NCI-H1092 treated with DMSO at 0.1 percent for 48 hours (cell line): ENCODE measurements at regions not wholly inside any gene's neighbourhood (a gene's known extent, or its start where the extent isn't known, plus 50 kb on each side); places are given as distances from the start of the nearest gene placed in this dataset.

ENCODE experiments used
- DNase-seq: peaks from one replicate; lab custom pipeline; 2025; lab: John Stamatoyannopoulos, UW

GRCh38 chr6:28736121-28736520 is 187.7 kb downstream of the TRIM27 start:
- DNase-seq, result no peak

- no peak for DNase-seq
Measured at GRCh38 chr6:28737750-28738395, 185.9 kb downstream of the TRIM27 start.

- no peak for DNase-seq
Measured at GRCh38 chr6:28738396-28738765, 185.4 kb downstream of the TRIM27 start.

GRCh38 chr6:28741363-28741762 is 182.4 kb downstream of the TRIM27 start:
- no peak for DNase-seq

- no peak for DNase-seq
Measured at GRCh38 chr6:28742668-28743270, 181.0 kb downstream of the TRIM27 start.

GRCh38 chr6:28743271-28743789 is 180.5 kb downstream of the TRIM27 start:
- DNase-seq, result no peak

- no peak for DNase-seq
Measured at GRCh38 chr6:28747083-28747630, 176.6 kb downstream of the TRIM27 start.

GRCh38 chr6:28747631-28748157 is 176.1 kb downstream of the TRIM27 start:
- DNase-seq, result peak; percentile 1

- no peak for DNase-seq
Measured at GRCh38 chr6:28748192-28748591, 175.6 kb downstream of the TRIM27 start.

GRCh38 chr6:28750926-28751458 is 172.8 kb downstream of the TRIM27 start:
- DNase-seq, result no peak

GRCh38 chr6:28751514-28751913 is 172.3 kb downstream of the TRIM27 start:
- no peak for DNase-seq

GRCh38 chr6:28751963-28752350 is 171.8 kb downstream of the TRIM27 start:
- DNase-seq, result no peak

GRCh38 chr6:28757429-28758045 is 166.2 kb downstream of the TRIM27 start:
- no peak for DNase-seq

GRCh38 chr6:28758046-28758817 is 165.6 kb downstream of the TRIM27 start:
- DNase-seq, result no peak

- DNase-seq, result no peak
Measured at GRCh38 chr6:28758818-28759235, 165.0 kb downstream of the TRIM27 start.

- no peak for DNase-seq
Measured at GRCh38 chr6:28764014-28764723, 159.6 kb downstream of the TRIM27 start.

GRCh38 chr6:28764761-28765282 is 159.0 kb downstream of the TRIM27 start:
- DNase-seq, result no peak

- no peak for DNase-seq
Measured at GRCh38 chr6:28765978-28766351, 157.8 kb downstream of the TRIM27 start.

- DNase-seq, result no peak
Measured at GRCh38 chr6:28766426-28766825, 157.4 kb downstream of the TRIM27 start.

- DNase-seq, result no peak
Measured at GRCh38 chr6:28767133-28767532, 156.7 kb downstream of the TRIM27 start.

GRCh38 chr6:28767691-28768090 is 156.1 kb downstream of the TRIM27 start:
- no peak for DNase-seq
